Activated T-helper 1 cell treated with anti-CD3 and anti-CD28 coated beads, Interleukin-2, amount 50 U/mL, for 16 hours (primary cell): ENCODE measurements at regions not wholly inside any gene's neighbourhood (a gene's known extent, or its start where the extent isn't known, plus 50 kb on each side); places are given as distances from the start of the nearest gene placed in this dataset.
"Not testable (repeated sequence)": the region's sequence is repeated elsewhere in the genome, so short reads cannot be mapped to it uniquely, and the experiment has no call there.

ENCODE experiments used
- DNase-seq, 2 donors: peaks; one replicate each; pipeline ENCODE4 v3.0.0-alpha.2; 2020; ENCODE audit warnings: low read depth in 1 of 2, low spot score in 1 of 2

GRCh38 chr15:38614621-38615020 is 50.0 kb upstream of the RASGRP1 start:
- DNase-seq, result no peak

GRCh38 chr15:38617831-38618230 is 53.2 kb upstream of the RASGRP1 start:
- no peak for DNase-seq

GRCh38 chr15:38618242-38618955 is 53.8 kb upstream of the RASGRP1 start:
- DNase-seq, result no peak

- DNase-seq, result no peak
Measured at GRCh38 chr15:38620098-38620497, 55.5 kb upstream of the RASGRP1 start.

- no peak for DNase-seq
Measured at GRCh38 chr15:38620851-38621594, 56.4 kb upstream of the RASGRP1 start.

DNA sequence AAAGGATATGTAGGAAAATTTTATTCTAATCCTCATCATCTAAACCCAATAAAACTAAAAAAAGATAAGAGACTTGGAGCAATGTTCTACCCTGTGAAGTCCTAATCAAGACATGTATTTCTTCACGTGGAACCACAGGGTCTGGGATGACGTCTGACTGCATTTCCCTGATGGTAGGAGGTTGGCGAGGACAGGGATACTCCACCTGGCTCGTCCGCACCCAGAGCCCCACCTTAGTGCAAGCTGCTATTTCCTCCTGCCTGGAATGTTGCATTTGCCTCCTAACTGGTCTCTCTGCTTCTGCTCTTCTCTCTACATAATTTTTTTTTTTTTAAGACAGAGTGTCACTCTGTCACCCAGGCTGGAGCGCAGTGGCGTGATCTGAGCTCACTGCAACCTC is 57.7 kb upstream of the RASGRP1 start:
- no peak for DNase-seq

DNA sequence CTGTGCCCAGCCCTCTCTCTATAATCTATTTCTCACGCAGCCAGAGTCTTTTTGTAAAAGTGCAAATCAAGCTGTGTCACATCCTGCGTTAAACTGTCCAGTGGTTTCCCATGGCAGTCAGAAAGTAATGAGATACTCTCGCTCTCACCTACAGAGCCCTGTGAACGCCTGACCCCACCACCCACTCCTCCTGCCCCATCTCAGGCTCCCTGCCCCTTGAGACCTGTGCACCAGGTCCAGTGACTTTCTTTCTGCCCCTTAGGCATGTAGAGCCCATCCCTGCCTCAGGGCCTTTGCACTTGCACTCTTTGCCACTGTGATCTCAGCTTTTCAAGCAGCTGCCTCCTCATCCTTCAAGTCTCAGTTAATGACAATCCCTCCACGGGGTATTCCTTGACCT is 58.3 kb upstream of the RASGRP1 start:
- no peak for DNase-seq

DNA sequence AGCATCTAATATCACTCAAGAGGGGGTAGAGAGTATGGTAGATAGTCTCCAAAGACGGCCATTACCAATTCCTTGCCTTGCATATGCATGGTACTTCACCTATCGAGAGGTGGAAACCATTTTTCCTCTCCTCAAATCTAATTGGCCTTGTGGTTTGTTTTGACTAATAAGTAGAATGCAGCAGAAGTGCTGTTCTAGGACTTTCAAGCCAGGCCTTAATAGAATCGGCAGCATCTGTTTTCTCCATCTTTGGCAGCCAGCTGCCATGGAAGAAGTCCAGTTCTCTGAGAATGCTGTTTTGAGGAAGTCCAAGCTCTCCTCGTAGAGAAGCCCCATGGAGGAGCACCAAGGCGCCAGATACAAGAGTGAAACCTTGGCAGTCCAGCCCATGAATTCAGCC is 59.1 kb upstream of the RASGRP1 start:
- DNase-seq, result no peak

DNA sequence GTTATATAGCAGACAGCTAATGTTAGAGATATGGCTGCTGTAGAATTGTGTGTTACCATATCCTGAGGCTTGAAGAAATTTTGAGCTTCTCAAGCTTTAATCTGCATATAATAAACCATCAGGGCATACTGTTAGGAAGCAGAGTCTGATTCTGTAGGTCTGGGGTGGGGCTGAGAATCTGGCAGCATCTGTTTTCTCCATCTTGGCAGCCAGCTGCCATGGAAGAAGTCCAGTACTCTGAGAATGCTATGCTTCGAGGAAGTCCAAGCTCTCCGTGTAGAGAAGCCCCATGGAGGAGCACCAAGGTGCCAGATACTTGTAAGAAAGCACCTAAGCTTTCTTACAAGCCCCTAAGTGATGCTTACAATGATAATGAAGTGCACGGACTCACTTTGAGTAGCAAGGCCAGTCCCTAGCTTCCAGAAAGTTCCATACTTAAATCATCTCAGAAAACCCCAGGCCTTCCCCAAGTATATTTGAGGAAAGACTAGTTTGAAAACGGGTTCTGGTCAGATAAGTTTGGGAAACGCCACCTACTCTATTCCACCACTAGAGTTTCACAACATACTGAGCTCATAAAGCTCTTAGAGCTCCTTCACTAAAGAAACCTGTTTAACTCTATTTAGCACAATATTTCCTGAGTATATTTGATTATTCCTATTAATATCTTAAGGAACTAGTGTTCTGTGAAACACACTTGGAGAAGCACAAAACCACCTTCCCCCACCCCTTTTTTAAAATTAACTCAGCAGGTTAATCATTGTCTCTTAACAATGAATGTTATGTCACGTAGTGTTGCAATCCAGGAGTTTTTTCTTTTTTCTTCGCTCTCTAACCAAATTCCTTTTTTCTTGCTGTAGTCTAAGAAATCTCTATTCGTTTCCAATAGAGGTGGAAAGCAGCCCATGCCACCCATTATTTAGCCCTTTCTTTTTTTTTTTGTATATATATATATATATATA is 59.9 kb upstream of the RASGRP1 start:
- DNase-seq, result no peak

DNA sequence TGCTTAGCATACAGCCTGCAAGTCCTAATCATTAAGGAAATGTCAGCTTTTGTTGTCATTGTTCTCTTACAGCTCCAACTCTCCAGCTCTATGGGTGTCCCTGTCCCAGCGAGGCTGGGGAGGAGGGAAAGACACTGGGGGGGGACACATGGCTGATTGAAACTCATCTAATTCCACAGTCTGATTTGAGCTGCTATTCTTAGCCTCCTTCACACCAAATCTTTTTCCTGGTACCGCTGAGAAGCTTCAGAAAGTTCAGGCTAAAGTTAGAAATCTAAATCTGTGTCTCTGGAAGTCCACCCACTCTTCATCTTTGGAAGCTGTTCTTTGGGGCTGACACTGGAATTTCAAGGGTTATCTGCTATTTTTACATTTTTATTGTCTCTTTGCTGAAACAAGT is 61.3 kb upstream of the RASGRP1 start:
- no peak for DNase-seq

DNA sequence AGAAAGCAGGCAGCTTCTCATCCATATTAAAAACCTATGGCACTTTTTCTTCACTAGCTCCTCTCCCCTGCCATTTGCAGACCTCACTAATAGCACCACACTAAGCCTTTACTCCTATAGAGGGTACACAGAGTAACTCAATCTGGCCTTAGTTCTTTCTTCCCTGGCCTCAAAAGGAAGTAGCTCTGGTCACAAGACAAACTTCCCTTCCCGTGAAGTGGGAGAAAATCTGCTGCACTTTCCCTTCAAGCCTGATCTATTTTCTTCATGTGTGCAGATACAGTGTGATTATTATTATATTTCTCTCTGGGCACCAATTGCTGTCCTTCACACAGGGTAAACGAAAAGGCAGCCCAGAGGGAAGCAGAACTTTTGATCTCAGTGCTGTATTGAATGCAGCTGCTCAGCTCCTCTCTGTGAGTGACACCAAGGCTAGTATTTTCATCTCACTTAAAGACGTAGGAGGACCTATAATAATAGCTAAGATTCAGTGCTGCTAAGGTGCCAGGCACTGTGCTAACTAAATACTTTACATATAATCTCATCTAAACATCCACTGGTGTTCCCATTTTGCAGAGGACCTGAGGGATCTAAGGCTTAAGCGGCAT is 61.9 kb upstream of the RASGRP1 start:
- DNase-seq, result no peak

- DNase-seq, result no peak
Measured at GRCh38 chr15:38627689-38628277, 63.2 kb upstream of the RASGRP1 start.

DNA sequence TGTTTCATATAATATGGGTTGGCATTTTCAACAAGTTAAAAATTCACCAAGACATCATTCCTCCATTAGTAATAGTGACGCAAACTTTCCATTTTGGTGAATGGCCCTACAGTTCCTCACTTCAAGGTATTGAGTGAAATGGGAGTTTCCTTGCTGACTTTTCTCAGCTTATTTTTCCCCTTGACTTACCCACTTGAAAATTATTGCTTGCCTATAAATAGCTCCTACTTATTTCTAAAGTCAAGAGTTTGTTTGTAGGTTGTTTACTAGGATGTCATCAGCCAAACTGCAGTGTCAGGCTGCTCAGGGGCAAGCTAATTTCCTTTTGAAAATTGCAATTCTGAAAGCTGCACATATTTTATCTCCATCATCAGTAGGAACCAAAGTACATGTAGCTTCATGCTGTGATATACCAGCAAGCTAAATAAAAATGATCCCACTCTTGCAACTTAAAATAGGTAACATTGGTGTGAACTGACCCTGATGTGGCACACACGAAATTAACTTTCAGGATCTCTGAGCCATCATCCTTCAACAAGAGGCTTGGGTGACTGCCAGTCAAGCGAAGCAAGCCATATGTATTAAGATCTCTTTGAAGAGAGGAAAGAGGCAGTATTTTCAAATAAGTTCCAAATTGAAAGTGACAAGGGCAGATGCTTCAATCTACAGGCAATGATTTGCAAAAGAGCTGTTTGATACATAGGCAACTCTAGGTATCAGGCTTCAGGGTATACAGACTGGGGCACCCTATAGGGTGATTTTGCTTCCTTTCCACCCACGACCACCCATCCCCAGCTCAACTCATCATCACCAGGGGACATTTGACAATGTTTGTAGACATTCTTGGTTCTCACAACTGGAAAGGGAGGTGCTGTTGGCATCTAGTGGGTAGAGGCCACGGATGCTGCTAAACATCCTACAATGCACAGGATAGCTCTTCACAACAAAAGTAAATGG is 66.8 kb upstream of the RASGRP1 start:
- DNase-seq, result no peak

GRCh38 chr15:38635170-38635569 is 70.6 kb upstream of the RASGRP1 start:
- no peak for DNase-seq

GRCh38 chr15:38636597-38636996 is 72.0 kb upstream of the RASGRP1 start:
- no peak for DNase-seq

- no peak for DNase-seq
Measured at GRCh38 chr15:38638126-38638525, 73.5 kb upstream of the RASGRP1 start.

DNA sequence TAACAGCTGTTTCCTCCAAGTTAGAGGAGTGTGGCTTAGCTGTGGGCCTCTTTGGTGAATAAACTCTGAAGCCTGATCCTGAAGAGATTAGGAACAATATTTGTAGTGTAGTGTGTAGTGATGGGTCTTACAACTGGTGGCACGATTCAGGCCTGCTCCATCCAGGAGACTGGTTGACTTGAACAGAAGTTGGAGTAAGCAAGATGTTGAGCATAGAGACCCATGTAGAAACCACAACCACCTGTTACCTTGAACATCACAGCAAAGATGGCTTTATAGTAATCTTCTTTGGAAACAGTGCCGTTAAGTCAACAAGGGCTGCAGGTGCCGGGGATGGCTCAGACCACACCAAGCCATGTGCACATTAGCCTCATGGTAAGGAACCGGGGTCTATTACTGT is 74.2 kb upstream of the RASGRP1 start:
- no peak for DNase-seq

GRCh38 chr15:38642689-38643270 is 78.2 kb upstream of the RASGRP1 start:
- DNase-seq, result no peak

- not testable (repeated sequence) for DNase-seq
Measured at GRCh38 chr15:38644353-38644752, 79.7 kb upstream of the RASGRP1 start.
